ENCODE measurements at regions not wholly inside any gene's neighbourhood (a gene's known extent, or its start where the extent isn't known, plus 50 kb on each side); places are given as distances from the start of the nearest gene placed in this dataset.

GRCh38 chr6:169913096-169913638 lies 161.7 kb downstream of the ERMARD start:
- H3K27ac ChIP-seq = no peak overlapping the region
- TF ChIP-seq CTCF (conservative IDR thresholded peaks at IDR 0.05) = no peak

GRCh38 chr6:169912266-169913095 lies 161.1 kb downstream of the ERMARD start:
- no peak overlapping the region for H3K27ac ChIP-seq
- TF ChIP-seq CTCF (conservative IDR thresholded peaks at IDR 0.05) = no peak

- TF ChIP-seq CTCF (conservative IDR thresholded peaks at IDR 0.05) = no peak
- H3K27ac ChIP-seq = no peak overlapping the region
Observed at GRCh38 chr6:169911264-169912263, 160.1 kb downstream of the ERMARD start.

GRCh38 chr6:169909113-169909512 lies 157.7 kb downstream of the ERMARD start:
- TF ChIP-seq CTCF (conservative IDR thresholded peaks at IDR 0.05) = no peak
- no peak overlapping the region for H3K27ac ChIP-seq

- no peak for TF ChIP-seq CTCF (conservative IDR thresholded peaks at IDR 0.05)
- no peak overlapping the region for H3K27ac ChIP-seq
Observed at GRCh38 chr6:169908403-169908933, 157.0 kb downstream of the ERMARD start.

GRCh38 chr6:169907419-169908115 lies 156.1 kb downstream of the ERMARD start:
- H3K27ac ChIP-seq = no peak overlapping the region
- TF ChIP-seq CTCF (conservative IDR thresholded peaks at IDR 0.05) = no peak
